ENCODE measurements at regions not wholly inside any gene's neighbourhood (a gene's known extent, or its start where the extent isn't known, plus 50 kb on each side); places are given as distances from the start of the nearest gene placed in this dataset.

DNA sequence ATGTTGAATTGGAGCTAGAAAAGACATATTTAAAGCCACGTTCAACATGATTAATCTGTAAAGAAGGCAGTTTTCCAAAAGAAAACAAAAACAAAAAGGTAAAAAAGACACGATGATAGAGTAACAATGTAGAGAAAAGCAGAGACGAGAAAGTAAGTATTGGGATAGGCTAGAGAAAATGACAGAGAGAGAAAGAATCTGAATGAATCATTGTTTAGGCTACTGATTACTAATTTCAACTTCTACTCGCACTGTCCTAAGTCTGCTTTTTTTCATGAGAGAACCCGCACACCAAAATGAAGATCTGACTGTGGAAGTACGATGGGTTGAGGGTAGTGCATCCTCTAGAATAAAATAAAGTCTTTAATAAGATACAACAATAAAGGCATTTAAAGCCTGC is 1599.2 kb upstream of the TMEFF2 start:
- DNase-seq, result no peak

- DNase-seq, result no peak
These were observed 1588.9 kb upstream of the TMEFF2 start for GRCh38 chr2:193783681-193784080.

- no peak for DNase-seq
These were observed 1583.6 kb upstream of the TMEFF2 start for GRCh38 chr2:193778293-193778692.

DNA sequence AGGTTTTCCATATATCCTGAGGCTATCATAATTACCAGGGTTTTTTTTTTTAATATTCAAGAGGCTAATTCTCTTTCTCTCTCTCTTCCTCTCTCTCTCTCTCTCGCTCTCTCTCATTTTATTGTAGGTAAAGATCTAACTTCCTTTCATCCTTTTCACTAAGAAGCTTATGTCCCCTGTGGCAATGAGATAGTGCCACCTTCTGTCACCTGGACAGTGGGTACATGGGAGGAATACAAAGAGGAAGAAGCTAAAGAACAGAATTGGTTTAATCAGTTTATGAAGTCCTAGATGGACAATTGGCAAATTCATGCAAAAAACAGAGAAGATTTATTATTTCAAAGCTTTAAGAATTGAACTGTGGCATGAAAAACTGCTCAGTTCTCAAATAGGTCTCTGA is 1582.3 kb upstream of the TMEFF2 start:
- no peak for DNase-seq

GRCh38 chr2:193774166-193774565 is 1579.4 kb upstream of the TMEFF2 start:
- no peak for DNase-seq

DNA sequence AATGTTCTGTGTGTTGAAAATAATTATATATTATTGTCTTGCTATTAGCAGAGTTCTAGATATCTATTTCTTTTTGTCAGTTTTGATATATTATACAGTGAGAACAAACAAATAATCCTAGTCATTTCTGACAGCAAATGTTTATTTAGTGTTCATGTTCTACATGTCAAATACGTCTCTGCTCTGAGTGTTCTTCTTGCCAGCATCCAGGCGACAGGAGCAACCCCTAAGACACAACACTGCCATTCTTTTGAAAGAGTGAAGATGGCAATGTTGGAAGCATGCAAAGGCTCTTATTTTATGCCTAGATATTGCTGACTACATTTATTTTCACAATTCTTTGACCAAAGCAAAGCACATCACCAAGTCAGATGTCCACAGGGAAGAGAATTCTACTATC is 1556.6 kb upstream of the TMEFF2 start:
- DNase-seq, result no peak

DNA sequence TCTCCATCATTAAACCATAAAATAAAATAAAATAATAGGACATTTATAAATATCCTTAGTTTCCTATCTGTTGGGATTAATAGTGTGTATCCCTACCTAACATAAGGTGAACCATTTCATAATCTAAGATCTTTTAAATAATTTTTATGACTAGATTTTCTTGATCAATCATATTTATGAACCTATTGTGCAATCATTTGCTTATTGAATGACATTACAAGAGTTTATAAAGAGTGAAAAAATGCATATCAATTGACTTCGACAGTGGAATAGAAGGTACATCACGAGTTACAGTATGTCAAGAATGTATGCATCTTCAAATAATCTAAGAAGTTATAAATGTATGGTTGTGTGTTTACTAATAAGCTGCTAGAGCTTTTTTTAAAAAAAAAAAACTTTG is 1554.8 kb upstream of the TMEFF2 start:
- DNase-seq, result no peak

DNA sequence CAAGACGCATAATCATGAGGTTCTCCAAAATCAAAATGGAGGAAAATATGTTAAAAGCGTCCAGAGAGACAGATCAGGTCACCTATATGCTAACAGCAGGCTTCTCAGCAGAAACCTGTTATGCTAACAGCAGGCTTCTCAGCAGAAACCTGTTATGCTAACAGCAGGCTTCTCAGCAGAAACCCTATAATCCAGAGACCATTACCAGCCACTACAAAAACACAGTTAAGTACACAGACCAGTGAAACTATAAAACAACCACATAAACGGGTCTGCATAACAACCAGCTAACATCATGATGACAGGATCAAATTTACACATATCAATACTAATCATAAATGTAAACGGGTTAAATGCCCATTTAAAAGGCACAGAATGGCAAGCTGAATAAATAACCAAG is 1548.4 kb upstream of the TMEFF2 start:
- DNase-seq, result no peak

DNA sequence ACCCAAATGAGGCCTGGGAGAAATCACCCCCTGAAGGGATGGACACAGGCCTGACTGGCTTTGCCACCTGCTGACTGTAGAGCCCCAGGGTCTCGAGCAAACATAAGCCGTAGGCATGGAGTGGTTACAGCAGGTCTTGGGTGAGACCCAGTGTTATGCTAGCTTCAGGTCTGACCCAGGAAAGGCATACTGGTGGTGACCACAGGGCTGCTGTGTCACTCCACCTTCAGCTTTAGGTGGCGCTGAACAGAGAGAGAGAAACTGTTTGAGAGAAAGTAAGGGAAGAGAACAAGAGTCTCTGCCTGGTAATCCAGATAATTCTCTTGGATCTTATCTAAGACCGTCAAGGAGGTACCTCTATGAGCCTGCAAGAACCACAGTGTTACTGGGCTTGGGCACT is 1544.2 kb upstream of the TMEFF2 start:
- DNase-seq, result no peak

- no peak for DNase-seq
These were observed 1518.2 kb upstream of the TMEFF2 start for GRCh38 chr2:193712912-193713311.

DNA sequence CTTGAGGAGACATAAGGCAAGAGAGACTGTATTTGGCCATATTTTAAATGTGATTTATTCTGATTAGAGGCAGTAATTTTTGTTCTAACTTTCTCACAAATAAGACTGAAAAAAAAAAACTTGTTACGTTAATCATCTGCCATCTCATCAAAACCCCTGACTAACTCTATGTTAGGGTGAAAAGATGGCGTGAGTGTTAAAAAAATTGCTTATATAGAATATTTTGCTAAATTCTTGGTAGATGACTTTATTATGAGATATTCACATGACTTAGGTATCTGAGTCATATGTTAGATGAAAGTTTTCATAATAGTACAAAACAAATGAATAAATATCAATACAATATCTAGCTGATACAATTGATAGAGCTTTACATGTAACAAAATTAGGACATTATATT is 1508.7 kb upstream of the TMEFF2 start:
- DNase-seq, result no peak

DNA sequence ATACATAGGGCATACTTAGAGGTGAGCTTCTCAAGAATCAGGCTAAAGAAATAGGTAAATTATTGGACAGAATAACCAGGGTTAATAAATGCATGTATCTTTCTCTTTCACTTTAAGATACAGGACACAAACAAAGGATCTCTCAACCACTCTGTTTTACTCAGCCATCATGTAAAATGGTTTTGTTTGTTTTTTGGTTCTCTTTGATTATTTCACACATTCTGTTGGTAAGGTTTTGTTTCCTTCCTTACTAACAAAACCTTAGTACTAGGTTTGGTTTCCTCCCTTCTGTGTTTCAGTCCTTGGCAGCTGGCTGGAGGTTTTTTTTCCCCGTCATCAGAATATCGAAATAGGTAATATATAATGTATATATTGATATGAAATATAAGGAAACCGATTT is 1506.8 kb upstream of the TMEFF2 start:
- DNase-seq, result no peak

GRCh38 chr2:193695367-193695766 is 1500.6 kb upstream of the TMEFF2 start:
- DNase-seq, result no peak

- no peak for DNase-seq
These were observed 1499.0 kb upstream of the TMEFF2 start for GRCh38 chr2:193693758-193694157.

DNA sequence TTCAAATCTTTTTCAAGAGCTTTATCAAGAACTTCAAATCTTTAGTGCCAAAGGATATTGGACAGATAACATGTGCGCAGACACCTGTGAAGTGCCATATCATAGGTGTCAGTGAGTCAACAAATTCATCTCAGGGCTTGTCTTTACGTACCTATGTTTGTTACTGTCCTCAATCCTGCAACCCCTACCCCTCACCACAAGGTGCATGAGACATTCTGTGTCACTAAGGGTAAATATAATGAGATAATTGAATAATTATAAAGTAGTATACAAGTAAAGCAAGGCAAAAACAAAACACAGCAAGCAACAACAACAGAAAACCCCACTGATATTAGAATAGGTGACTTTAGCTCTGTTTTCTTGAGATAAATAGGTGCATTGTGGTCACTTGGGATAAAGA is 1495.8 kb upstream of the TMEFF2 start:
- DNase-seq, result no peak

GRCh38 chr2:193687195-193687594 is 1492.5 kb upstream of the TMEFF2 start:
- no peak for DNase-seq

DNA sequence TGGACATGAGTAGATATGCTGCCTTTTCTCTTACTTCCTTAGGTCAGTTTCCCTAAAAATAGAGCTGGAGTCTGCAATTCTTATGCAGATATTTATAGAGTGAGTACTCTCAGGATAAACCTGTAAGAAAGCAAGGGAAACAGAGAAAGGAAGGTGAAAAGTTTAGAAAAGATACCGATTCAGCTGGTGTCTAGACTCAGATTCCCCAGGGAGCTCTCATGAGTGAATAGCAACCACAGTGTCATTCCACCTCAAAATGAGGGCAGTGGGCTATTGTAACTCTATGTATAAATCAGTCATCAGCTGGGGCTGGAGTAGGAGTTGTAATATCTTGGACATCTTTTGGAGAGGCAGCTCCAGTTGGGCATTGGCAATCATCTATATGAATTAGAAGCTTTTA is 1485.1 kb upstream of the TMEFF2 start:
- no peak for DNase-seq

DNA sequence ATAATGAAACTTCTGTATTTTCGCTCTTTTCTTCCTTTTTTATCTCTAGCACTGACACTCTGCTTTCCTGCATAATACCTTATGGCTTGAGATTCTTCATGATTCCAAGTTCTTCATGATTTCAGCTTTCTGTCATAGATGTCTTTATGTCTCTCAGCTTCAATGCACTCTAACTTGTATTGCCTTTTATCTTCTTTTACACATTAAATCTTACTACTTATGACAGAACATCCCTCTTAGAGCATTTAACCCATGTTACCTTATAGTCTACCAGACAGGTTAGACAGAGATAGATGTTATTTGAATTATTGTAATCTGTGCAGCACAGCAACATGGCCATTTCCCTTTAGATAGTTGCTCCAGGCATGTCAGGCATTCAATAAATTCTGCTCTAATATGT is 1475.7 kb upstream of the TMEFF2 start:
- DNase-seq, result no peak

GRCh38 chr2:193668557-193669323 is 1474.0 kb upstream of the TMEFF2 start:
- DNase-seq, result no peak

GRCh38 chr2:193627927-193628272 is 1433.2 kb upstream of the TMEFF2 start:
- DNase-seq, result no peak

DNA sequence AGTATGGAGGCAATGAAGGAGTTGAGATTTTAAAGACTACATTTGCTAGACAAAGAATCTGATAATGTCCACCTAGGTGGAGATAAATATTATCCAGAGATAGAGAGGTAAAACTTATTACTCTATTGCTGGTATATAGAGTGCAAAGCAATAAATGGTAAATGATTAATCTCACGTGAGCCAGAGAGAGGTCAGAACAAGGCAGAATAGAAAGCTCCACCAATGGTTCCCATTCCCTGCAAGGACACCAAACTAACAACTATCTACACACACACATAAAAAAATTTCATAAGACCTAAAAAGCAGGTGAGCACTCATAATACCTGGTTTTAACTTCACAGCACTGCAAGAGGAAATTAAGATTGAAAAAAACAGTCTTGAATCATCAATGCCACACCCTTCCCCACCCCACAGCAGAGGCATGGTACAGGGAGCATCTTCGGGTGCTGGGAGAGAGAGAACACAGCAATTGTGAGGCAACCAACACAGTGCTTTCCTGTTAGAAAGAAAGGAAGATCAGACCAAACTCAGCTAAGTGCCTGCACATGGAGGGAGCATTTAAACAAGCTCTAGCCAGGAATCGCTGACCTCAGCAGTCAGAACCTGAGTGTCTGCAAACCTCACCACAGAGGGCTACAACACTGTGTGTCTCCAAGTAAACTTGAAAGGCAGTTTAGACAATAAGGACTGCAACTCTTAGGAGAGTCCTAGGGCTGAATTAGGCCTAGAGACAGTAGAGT is 1432.6 kb upstream of the TMEFF2 start:
- DNase-seq, result no peak

GRCh38 chr2:193608451-193608850 is 1413.7 kb upstream of the TMEFF2 start:
- no peak for DNase-seq

DNA sequence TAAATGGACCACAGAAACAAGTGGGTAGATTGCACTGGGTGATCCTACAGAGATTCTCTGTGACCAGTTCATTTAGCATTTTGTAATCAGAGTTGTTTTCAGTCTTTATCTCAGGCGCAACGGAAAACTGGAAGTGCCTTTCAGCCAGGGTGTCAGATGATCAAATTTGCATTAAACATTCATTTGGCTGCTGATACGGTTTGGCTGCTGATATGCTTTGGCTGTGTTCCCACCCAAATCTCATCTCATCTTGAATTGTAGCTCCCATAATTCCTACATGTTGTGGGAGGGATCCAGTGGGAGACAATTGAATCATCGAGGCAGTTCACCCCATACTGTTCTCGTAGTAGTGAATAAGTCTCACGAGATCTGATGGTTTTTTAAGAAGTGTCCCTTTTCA is 1396.1 kb upstream of the TMEFF2 start:
- no peak for DNase-seq

DNA sequence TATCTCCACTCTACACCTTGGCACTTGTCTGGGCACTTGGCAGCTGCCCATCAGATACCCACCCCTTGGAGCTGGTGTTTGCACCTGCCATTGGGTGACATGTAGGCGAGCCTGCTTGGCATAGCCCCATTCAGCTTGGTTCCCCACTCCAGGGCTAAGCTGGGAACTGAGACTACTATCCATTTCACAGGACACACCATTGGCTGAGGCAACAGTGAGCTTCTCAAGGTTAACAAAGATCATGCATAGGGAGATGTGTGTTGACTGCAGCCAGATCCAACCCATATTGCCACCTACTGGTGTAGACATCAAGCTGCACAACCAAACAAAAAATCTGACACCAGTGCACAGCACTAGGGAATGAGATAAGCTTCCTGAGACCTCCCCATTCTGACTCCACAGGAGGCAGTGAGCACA is 1389.8 kb upstream of the TMEFF2 start:
- DNase-seq, result no peak
